GM21367 (cell line): ENCODE measurements at regions not wholly inside any gene's neighbourhood (a gene's known extent, or its start where the extent isn't known, plus 50 kb on each side); places are given as distances from the start of the nearest gene placed in this dataset.
"Not testable (repeated sequence)": the region's sequence is repeated elsewhere in the genome, so short reads cannot be mapped to it uniquely, and the experiment has no call there.

Experiments
- ATAC-seq: cut with Tn5 transposase; IDR thresholded peaks from one replicate; pipeline ENCODE4 v1.9.1; 2021; ENCODE audit not compliant: unreplicated experiment

DNA sequence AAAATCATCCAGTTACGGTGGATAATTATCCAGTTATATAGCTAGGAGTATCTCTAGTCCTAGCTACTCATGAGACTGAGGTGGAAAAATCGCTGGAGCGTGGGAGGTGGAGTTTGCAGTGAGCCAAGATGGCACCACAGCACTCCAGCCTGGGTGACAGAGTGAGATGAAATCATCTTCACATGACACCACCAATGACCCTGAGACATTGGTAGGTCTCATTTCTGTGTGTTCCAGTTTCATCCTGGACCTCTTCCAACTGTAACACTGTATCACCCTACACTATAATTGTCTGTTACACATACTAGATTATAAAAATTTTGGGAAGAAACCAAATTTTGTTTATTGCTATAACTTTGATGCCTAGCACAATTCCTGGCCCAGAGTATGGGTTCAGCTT, 446.8 kb downstream of the TMEM135 start:
- no peak for ATAC-seq

DNA sequence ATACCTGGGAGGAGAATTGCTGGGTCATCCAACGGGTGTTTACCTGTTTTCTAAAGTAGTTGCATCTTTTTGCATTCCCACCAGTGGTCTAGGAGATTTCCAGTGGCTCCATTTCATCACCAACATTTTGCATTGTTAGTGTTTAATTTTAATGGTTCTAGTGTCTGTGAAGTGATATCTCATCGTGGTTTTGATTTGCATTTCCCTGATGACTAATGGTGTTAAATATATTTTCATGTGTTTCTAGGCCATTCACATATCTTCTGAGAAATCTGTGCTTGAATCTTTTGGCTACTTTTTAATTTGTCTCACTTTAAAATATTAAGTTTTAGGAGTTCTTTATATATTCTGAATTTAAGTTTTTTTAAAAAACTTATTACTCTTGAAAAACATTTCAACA, 439.6 kb downstream of the TMEM135 start:
- ATAC-seq, result no peak

DNA sequence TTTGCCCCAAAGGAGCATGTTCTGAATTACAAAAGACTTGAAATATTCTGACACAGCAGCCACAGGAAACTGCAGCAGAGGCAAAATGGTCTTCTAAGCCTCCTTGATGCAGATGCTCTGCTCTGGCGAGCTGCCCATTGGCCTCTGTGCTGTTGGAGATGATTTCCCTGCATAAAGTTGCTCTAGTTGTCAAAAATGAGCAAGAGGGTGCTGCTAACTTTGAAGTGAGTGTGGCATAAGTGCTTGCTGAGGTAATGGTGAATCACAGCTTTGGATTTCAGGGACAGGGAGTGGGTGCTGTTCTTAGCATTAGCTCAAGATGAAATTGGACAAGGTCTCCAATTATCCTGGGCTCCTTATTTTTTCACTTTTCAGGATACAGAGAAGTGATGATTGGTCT, 435.4 kb downstream of the TMEM135 start:
- no peak for ATAC-seq

DNA sequence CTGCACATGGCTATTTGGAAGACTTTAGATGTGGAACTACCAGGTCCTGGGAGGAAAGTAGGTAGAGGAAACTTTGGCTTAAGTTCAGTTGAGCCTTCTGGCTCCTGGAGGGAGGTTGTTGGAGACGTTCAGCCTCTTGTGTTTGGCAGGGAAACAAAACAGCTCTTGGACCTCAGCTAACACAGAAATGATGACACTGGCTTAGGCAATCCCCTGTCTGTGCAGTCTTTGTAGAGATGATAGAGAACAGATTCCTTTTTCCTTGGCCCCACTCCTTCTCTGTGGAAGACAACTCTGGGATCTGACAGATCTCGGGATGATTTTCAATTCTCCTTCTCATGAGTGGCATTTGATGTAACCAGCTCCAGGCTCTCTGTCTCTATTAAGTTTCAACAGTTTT, 428.5 kb downstream of the TMEM135 start:
- no peak for ATAC-seq

DNA sequence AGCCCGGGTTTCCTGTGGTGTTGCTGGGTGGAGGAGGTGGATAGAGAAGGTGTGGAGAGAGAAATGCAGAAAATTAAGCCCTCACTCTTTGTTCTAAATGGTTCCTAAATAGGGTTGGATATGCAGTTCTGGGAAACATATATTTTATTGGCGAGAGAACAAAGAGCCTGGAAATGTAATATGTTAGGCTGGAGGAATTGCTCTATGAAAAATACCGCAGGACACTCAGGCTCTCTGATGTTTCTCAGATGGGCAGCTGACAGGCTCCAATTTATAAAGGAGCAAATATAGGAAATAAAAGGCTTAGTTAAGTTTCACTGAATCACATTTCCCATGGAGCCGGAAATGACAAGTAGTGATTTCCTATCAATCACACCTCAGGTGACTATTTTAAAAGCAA, 428.0 kb downstream of the TMEM135 start:
- no peak for ATAC-seq

DNA sequence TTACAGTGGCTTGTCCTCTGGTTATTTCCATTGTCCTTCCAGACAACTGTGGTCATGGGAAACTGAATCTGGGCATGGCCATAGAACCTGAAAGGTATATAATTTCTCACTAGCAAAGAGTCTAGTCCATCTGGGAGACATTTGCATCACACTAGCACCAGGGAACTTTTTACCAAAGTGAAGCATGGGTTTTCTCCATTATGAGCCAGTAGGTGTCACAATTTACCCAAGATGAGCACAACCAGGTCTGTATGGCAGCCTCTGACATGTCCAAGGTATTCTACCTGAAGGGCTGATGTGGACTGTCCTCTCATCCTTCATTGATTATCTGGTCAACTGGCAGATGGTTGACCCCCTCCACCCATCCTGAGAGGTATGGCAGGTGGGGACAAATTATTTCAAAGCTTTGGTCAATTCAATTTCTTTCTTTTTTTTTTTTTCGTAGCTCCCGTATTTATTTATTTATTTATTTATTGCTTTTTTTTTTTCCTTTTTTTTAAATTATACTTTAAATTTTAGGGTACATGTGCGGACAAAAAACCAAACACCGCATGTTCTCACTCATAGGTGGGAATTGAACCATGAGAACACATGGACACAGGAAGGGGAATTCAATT, 425.9 kb downstream of the TMEM135 start:
- ATAC-seq, result peak; percentile 81

DNA sequence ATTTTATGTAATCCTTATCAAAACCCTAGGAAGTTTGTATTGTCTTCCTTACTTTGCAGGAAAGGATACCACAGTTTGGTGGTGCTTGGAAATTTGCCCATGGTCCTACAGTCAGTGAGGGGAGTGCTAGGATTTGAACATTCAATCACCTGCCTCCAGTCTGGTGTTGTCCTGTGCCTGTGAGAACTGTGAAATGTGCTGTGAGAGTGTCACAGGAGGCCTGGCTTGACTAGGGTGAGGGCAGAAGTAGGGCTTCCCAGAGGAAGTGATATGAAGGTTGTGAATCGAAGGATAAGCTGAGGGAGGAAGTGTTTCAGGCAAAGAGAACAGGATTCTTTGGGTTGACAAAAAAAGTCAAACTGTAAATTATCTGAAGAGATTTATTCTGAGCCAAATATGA, 424.4 kb downstream of the TMEM135 start:
- ATAC-seq, result no peak

DNA sequence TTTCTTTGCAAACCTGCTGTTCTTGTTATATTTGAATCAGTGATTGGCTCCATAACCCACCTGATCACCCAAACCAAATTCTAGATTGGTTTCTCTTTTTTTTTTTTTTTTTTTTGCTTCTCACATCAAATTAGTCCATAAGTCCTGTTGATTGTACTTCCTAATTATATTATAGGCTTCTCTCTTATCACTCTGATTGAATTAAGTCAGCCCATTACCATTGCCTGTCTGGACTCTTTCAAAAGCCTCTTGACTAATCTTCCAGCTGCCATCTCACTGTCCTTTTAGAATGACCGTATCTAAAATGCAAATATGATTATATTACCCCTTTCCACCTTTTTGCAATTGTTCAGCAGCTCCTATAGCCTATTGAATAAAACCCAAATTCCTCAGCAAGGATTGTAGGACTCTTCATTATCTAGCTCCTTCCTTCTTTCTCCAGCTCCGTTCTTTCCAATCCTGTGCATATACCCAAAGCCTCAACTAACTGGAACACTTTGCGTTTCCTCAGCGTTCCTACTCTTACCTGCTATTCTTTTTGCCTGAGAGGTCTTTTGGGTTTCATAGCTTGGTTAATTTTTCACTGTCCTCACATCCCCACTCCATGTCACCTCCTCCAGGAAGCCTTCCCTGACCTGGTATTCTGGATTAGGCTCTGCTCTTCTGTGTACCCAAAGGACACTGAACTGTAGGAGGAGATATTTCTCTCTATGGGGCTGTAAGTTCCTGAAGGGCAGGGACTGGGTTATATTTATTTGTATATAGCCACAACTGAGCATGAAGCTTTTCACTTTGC, 423.3 kb downstream of the TMEM135 start:
- ATAC-seq, result no peak

DNA sequence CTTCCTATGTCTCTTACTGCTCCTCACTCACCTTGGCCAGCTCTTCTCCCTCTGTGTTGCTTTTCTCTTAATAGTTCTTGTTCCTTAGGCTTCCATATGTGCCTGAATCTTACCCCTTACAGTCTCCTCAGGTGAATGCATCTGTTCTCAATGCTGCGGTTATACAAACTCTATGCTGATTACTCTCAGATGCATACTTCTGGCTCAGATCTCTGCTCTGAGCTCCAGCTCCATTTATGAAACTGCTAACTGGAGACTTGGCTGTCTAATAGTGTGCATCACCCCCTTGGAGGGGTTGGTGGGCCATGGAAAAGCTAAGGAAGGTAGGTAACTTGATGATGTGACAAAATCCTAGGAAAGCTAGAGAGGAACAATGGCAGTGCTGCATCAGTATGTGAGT, 422.5 kb downstream of the TMEM135 start:
- no peak for ATAC-seq

DNA sequence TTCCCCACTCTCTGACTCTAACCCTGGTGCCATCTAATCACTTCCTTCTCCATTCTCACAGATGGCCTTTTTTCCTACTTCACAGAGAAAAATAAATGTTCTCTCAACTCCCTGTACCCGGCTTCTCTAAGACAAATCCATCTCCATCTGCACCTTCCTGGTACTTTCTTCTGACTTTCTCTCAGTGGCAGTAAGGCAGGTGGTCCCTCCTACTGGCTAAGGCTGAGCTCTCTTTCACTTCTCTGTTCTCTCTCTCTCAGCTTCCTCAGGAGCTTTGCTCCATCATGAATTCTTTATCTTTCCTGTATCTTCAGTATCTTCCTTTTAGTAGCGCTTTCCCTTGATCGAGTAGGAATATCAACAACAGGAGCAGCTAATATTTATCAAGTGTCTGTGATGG, 421.6 kb downstream of the TMEM135 start:
- no peak for ATAC-seq

DNA sequence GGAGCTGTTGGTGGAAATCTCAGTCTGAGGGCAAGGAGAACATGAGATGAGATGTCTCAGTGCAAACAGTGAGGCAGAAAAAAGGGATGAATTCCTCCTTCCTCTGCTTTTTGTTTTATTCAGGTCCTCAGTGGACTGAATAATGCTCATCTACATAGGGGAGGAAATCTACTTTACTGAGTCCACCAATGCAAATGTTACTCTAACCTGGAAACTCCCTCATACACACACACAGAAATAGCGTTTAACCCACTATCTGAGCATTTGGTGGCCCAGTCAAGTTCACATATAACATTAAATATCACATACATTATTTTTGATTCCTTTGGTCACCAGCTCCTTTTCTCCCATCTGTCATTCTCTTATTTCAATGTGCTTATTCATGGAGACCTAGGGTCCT, 418.8 kb downstream of the TMEM135 start:
- no peak for ATAC-seq

DNA sequence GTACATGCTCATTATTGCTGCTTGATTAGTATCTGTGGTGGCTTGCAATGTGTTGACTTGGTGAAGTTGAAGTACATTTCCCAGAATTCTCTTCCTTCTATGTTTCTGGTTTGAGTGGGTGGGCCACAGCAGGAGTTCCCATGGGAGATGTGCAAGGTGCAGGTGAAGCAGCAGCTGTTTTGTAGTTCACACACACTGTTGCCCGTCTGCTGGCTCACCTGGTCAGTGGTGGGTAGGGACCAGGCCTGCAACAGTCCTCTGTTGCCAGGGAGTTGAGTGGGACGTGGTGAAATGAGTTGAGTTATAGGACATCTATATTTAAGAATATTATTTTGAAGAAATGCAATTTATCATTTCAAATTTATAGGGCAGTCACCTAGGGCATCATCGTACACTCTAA, 417.4 kb downstream of the TMEM135 start:
- no peak for ATAC-seq

DNA sequence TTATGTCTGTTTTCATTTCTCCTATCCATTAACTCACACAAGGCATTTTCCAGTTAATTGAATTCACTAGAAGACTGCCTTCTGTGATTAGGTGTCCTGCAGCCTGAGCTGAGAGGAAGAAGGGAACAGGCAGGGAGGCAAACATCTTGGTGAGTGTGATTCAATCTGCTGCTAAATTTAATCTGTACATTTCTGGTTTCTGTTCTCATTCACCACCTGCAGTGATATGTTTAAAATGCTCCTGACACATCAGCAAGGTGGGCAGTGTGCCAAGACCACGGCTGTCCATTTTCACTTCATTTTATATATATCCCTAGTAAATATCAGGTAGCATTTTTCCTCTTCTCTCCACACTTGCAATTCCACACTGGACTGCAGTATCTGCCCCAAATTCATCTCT, 416.5 kb downstream of the TMEM135 start:
- ATAC-seq, result peak; percentile 91

DNA sequence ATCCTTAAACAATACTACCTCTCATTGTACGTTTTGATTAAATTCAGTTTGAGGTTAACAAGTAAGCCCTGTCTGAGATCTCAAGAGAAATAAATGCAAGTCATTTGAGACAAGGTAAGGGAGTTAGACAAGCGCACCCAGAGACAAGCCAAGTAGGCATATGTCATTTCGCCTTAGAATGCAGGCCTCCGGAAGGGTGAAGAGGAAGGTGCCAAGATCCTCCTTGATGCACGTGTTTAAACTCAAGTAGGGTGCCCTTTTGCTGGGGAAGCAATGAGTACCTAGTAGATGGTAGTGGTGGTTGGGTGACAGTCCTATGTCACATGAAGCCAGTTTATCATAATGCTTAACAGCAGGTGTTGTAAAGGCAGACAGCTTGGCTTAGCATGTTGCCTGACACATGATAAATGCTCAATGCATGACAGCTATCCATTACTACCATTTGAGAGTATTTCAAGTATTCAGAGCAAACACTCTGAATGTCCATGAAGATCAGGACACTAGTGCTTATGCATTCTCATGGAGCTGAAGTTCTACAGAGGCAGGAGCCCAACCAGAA, 415.9 kb downstream of the TMEM135 start:
- ATAC-seq, result no peak

DNA sequence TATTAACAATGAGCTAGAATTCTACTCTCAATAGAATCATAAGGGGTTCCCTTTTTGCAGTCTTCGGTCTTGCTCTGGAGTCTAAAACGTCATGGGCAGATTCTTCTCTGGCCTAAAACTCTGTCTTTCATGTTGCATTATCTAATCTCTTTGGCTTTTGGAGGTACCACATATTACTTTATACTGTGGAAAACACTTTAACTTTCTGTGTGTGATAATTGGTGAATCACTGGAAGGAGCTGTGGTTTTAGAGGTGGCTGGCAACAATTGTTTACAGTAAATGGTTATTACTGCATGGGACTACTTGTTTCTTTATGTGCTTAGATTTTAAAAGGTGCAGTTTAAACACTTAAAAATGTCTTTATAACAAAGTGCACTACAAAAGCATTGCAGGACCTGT, 414.3 kb downstream of the TMEM135 start:
- not testable (repeated sequence) for ATAC-seq

DNA sequence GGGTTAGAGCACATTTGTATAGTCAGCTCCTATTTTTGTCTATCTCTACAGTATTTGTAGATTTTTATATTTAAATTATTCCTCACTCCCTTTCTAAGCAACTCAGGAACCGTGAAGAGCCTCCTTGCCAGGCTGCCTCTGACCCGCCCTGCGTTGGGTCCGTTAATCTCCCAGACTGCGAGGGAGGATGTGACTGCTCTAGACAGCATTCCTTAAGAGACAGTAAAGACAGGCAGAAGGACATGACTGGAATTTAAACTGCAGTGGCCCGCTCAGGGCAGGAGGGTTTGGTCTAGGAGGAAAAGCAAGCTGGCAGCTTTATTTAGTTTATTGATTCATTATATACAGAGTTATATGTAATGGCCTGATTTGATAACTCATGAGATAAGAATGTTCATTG, 413.7 kb downstream of the TMEM135 start:
- ATAC-seq, result no peak

DNA sequence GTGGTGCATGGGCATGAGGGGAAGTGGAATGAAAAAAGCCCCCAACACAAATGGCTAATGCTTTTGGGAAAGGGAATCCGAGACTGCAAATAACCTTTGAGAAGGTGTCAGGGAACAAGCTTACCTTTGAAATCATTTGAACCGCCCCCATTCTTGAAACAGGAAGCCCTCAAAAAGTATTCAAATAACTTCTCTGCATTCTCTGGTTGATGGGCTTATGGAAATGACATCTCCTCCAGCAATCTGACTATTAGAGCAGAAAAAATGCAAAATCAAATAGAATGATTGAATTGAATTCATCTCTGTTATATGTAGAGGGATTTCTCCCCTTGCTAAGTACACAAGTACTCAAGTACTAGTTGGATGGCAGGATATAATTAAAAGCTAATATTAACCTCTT, 409.9 kb downstream of the TMEM135 start:
- no peak for ATAC-seq

DNA sequence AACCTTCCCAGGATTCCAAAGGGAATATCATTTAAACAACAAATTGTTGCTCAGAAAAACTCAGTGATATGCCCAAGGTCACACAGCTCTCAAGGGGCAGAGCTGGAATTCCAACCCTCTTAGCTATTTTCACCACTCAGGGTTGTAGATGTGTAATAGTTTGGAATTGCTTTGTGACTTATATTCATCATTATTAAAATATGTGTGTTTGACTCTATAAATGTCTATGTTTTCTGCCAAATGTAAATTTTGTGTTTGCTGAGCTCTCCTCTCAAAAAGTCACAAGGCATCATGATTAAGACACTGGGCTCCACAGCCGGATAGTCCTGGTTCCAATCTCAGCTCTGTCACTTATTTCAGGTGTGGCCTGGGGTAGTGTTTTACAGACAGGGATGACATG, 407.3 kb downstream of the TMEM135 start:
- no peak for ATAC-seq

DNA sequence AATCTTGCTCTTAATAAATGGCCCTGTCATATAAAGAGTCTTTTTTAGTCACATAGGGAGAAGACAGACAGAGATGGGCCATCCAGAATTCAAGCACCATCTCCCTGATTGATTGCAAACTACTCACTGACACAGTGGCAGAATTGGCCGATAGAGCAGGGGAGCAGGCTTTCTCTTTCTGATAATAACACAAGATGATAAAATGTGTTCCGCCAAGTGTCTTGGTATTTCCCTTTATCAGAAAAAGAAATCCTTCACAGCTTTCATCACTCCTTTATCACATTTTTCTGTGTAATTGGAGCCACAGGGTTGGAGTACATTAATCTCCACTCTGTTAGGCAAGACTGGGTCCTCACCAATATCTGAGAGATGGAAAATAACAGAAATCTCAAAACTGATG, 406.0 kb downstream of the TMEM135 start:
- ATAC-seq, result no peak

DNA sequence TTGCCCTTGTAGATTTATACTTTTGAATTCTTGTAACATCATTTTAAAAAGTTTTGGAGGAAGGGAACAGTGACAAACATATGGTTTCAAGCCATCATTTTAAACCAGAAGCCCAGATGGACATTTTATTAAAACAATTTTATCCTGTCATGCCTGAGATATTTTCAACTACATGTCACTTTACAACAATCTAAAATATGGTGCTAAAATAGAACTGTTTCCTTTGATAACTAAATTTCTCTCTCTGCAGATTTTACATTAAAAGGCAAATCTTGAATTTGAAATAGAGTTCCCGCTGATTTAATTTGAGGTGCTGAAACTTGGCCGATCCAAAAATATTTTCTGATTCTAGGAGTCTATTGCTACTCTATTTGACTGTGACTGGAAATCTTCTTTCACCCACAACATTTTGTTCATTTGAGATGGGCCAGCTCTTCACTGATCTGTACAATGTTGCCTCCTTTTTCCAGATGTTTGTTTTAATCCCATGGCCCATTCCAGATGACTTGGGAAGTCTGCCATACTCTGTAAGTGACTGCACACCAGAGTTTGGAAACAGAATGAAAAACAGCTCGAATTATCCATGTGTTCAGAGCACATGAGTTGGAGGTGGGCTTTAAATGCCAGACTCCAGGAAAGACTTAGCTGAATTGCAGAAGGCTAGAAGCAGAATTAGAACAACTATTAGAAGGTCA, 402.5 kb downstream of the TMEM135 start:
- no peak for ATAC-seq

DNA sequence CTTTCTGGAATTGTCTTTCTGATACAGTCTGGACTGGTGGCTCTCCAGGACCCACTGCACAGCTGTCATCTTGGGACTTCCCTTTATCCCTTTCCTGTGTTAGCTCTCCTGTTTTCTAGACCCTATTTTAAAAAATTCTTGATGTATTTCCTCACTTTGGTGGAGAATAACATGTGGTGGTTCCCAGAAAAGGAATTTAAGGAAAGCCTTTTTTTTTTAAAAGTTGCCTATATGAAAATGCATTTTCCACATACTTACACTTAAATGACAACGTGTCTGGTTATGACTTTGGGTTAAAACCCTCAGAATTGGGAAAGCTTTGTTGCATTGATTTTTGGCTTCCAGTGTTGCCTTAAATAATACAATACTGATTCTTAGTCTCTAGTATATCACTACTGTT, 400.7 kb downstream of the TMEM135 start:
- ATAC-seq, result no peak

DNA sequence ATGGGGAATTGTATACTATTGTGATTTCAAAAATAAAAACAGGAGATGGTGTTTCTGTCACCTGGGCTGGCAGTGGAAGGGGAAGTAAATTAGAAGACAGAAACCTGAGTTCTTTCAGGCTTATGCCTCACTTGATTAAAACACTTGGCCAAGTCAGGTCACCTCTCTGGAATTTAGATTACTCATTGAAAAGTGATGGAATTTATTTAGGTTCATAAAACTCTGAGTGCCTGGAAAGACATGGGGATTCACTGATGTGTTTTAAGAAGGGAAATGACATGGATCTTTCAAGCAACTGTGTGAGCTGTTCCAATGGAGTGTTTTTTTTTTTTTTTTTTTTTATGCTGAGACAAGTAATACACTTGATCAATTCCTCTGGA, 400.1 kb downstream of the TMEM135 start:
- ATAC-seq, result no peak
